ENCODE measurements at regions not wholly inside any gene's neighbourhood (a gene's known extent, or its start where the extent isn't known, plus 50 kb on each side); places are given as distances from the start of the nearest gene placed in this dataset.

- TF ChIP-seq CTCF (IDR thresholded peaks at IDR 0.05; ENCODE audit: unreplicated experiment) = no peak
- Mint-ChIP-seq H3K4me3 (no peak overlapping the region), H3K9me3 (peaks cover 8% of the 10 kb centered on the region), H3K27me3 (ENCODE audit: low read depth) (no peaks in the 10 kb centered on the region), H3K4me1 (peaks cover 10% of the 10 kb centered on the region), H3K27ac (no peak overlapping the region), H3K36me3 (no peaks in the 10 kb centered on the region)
- DNase-seq (ENCODE audit: low spot score in 2 of 2, unreplicated experiment in 2 of 2) = no peak
These were observed 1140.7 kb upstream of the LRRN3 start for GRCh38 chr7:109950256-109950655.

GRCh38 chr7:109950821-109951564 is 1139.9 kb upstream of the LRRN3 start:
- H3K27me3 Mint-ChIP-seq (ENCODE audit: low read depth) = no peaks in the 10 kb centered on the region
- peaks cover 10% of the 10 kb centered on the region for H3K4me1 Mint-ChIP-seq

GRCh38 chr7:109951565-109951928 is 1139.4 kb upstream of the LRRN3 start:
- Mint-ChIP-seq H3K27ac (no peak overlapping the region), H3K36me3 (no peaks in the 10 kb centered on the region), H3K4me3 (no peak overlapping the region), H3K4me1 (peaks cover 10% of the 10 kb centered on the region), H3K9me3 (peaks cover 8% of the 10 kb centered on the region), H3K27me3 (ENCODE audit: low read depth) (no peaks in the 10 kb centered on the region)
- no peak for TF ChIP-seq CTCF (IDR thresholded peaks at IDR 0.05; ENCODE audit: unreplicated experiment)
- DNase-seq (ENCODE audit: low spot score in 2 of 2, unreplicated experiment in 2 of 2) = no peak

More at GRCh38 chr7:109950821-109951564, 1139.9 kb upstream of the LRRN3 start:
- no peaks in the 10 kb centered on the region for H3K36me3 Mint-ChIP-seq
- H3K4me3 Mint-ChIP-seq = no peak overlapping the region
- no peak for DNase-seq (ENCODE audit: low spot score in 2 of 2, unreplicated experiment in 2 of 2)
- TF ChIP-seq CTCF (IDR thresholded peaks at IDR 0.05; ENCODE audit: unreplicated experiment) = no peak
- peaks cover 8% of the 10 kb centered on the region for H3K9me3 Mint-ChIP-seq
- no peak overlapping the region for H3K27ac Mint-ChIP-seq

GRCh38 chr7:109955986-109956385 is 1134.9 kb upstream of the LRRN3 start:
- H3K9me3 Mint-ChIP-seq = peaks cover 8% of the 10 kb centered on the region
- H3K27ac Mint-ChIP-seq = no peak overlapping the region
- H3K4me1 Mint-ChIP-seq = peaks cover under 1% of the 10 kb centered on the region
- H3K4me3 Mint-ChIP-seq = no peak overlapping the region
- H3K27me3 Mint-ChIP-seq (ENCODE audit: low read depth) = no peaks in the 10 kb centered on the region
- no peak for TF ChIP-seq CTCF (IDR thresholded peaks at IDR 0.05; ENCODE audit: unreplicated experiment)
- DNase-seq (ENCODE audit: low spot score in 2 of 2, unreplicated experiment in 2 of 2) = no peak
- H3K36me3 Mint-ChIP-seq = no peaks in the 10 kb centered on the region

- H3K4me1 Mint-ChIP-seq = no peaks in the 10 kb centered on the region
- DNase-seq (ENCODE audit: low spot score in 2 of 2, unreplicated experiment in 2 of 2) = no peak
These were observed 1134.0 kb upstream of the LRRN3 start for GRCh38 chr7:109956916-109957315.

More at GRCh38 chr7:109956916-109957315, 1134.0 kb upstream of the LRRN3 start:
- no peaks in the 10 kb centered on the region for H3K27me3 Mint-ChIP-seq (ENCODE audit: low read depth)
- peaks cover 8% of the 10 kb centered on the region for H3K9me3 Mint-ChIP-seq
- H3K36me3 Mint-ChIP-seq = no peaks in the 10 kb centered on the region
- no peak for TF ChIP-seq CTCF (IDR thresholded peaks at IDR 0.05; ENCODE audit: unreplicated experiment)
- H3K27ac Mint-ChIP-seq = no peak overlapping the region
- no peak overlapping the region for H3K4me3 Mint-ChIP-seq

Measured in mesothelial cell of epicardium (in vitro differentiated cells).